ENCODE measurements at regions not wholly inside any gene's neighbourhood (a gene's known extent, or its start where the extent isn't known, plus 50 kb on each side); places are given as distances from the start of the nearest gene placed in this dataset.

- TF ChIP-seq RCOR1 (IDR thresholded peaks at IDR 0.05; ENCODE audit: insufficient replicate concordance, low read length), result no peak
- no peak for TF ChIP-seq MXI1 (IDR thresholded peaks at IDR 0.05; ENCODE audit: borderline replicate concordance, low read depth, low read length)
- no peak for TF ChIP-seq FOS (IDR thresholded peaks at IDR 0.05; ENCODE audit: low read depth, low read length)
- no peak for TF ChIP-seq CEBPB (IDR thresholded peaks at IDR 0.05; ENCODE audit: low read depth, low read length)
- TF ChIP-seq POLR2A (IDR thresholded peaks at IDR 0.05; ENCODE audit: low read depth, low read length), result no peak
Observed at GRCh38 chr3:43960448-43960840, 269.7 kb downstream of the ABHD5 start (continued).

DNA sequence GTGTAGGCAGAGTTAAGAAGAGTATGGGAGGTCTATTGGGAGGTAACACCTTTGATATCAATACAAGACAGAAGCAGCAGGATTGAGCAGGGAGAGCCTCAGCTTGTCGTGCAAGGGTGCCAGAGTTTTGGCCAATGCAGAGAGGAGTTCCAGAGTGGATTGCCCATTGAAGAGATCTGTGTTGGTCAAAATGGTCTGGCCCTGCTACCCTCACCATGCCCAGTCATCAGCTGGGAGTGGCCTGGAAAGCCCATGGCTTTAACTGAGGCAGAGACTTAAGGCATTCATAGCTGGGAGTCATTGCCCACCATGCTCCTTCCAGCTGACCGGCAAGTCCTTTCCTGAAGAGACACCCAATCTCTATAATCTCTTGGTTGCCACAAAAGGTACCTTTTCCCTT is 271.3 kb downstream of the ABHD5 start:
- H3K56ac ChIP-seq (ENCODE audit: extremely low read depth, insufficient read depth, low read length), result no peak overlapping the region
- in situ Hi-C loops (cut with MboI; ENCODE audit: low sequenced_read_pairs) (no loop called here), dilution Hi-C loops (cut with HindIII; ENCODE audit: low sequenced_read_pairs, unreplicated experiment) (no loop called here), intact Hi-C loops (cut with micrococcal nuclease) (no loop called here)
- no peak overlapping the region for H4K91ac ChIP-seq (ENCODE audit: insufficient read depth, low read depth, low read length)
- ATAC-seq (ENCODE audit: low read depth) (no peak), DNase-seq (no peak)
- no peak overlapping the region for H3K9ac ChIP-seq (ENCODE audit: low read depth, low read length)
- no peak overlapping the region for H3K14ac ChIP-seq (replicated peaks; ENCODE audit: low read depth, low read length)
- H3K4me2 ChIP-seq (ENCODE audit: low read depth, low read length), result no peak overlapping the region
- no TSS peak for BruUV-seq (replicated peaks)
- peaks cover 11% of the 10 kb centered on the region for H3K27me3 ChIP-seq (ENCODE audit: control insufficient read depth, insufficient read depth, low read length)
- no peak for TF ChIP-seq RFX5 (IDR thresholded peaks at IDR 0.05; ENCODE audit: low read depth, low read length)
- TF ChIP-seq CEBPB (IDR thresholded peaks at IDR 0.05; ENCODE audit: low read depth, low read length), result no peak
- TF ChIP-seq MAFK (IDR thresholded peaks at IDR 0.05; ENCODE audit: low read depth, low read length), result no peak
- TF ChIP-seq POLR2A (IDR thresholded peaks at IDR 0.05; ENCODE audit: low read depth, low read length), result no peak
- no peak for TF ChIP-seq RCOR1 (IDR thresholded peaks at IDR 0.05; ENCODE audit: insufficient replicate concordance, low read length)
- TF ChIP-seq, protein P1, sequence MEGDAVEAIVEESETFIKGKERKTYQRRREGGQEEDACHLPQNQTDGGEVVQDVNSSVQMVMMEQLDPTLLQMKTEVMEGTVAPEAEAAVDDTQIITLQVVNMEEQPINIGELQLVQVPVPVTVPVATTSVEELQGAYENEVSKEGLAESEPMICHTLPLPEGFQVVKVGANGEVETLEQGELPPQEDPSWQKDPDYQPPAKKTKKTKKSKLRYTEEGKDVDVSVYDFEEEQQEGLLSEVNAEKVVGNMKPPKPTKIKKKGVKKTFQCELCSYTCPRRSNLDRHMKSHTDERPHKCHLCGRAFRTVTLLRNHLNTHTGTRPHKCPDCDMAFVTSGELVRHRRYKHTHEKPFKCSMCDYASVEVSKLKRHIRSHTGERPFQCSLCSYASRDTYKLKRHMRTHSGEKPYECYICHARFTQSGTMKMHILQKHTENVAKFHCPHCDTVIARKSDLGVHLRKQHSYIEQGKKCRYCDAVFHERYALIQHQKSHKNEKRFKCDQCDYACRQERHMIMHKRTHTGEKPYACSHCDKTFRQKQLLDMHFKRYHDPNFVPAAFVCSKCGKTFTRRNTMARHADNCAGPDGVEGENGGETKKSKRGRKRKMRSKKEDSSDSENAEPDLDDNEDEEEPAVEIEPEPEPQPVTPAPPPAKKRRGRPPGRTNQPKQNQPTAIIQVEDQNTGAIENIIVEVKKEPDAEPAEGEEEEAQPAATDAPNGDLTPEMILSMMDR (conservative IDR thresholded peaks at IDR 0.05; ENCODE audit: low read depth, low read length), result no peak
- no peak for TF ChIP-seq BHLHE40 (IDR thresholded peaks at IDR 0.05; ENCODE audit: low read depth, low read length)
- POLR2A ChIA-PET (ENCODE audit: unreplicated experiment), result no interaction called here
- H2AK9ac ChIP-seq (replicated peaks; ENCODE audit: low read depth, low read length, poor library complexity), result no peak overlapping the region
- no peak overlapping the region for H2BK20ac ChIP-seq (ENCODE audit: low read depth, low read length)
- no peak overlapping the region for H3K4ac ChIP-seq (ENCODE audit: low read depth, low read length)
- CTCF ChIA-PET, result no interaction called here
- H3K36me3 ChIP-seq (ENCODE audit: control insufficient read depth, insufficient read depth, low read length), result no peaks in the 10 kb centered on the region
- H2BK120ac ChIP-seq (ENCODE audit: low read depth, low read length), result no peak overlapping the region
- no peak overlapping the region for H2BK15ac ChIP-seq (ENCODE audit: low read depth, low read length)
- no peak overlapping the region for H3K18ac ChIP-seq (ENCODE audit: low read depth, low read length)
- H4K8ac ChIP-seq (ENCODE audit: low read depth in 2 of 2, low read length in 2 of 2), result no peak overlapping the region
- H4K20me1 ChIP-seq (ENCODE audit: insufficient read depth, low read length), result no peaks in the 10 kb centered on the region
- no peaks in the 10 kb centered on the region for H3K79me1 ChIP-seq (ENCODE audit: low read depth in 1 of 2, low read length in 2 of 2)
- no peak overlapping the region for H2AK5ac ChIP-seq (ENCODE audit: low read depth, low read length)
- H2AFZ ChIP-seq (replicated peaks; ENCODE audit: low read length, poor library complexity), result no peak overlapping the region
- 60% methylated on average over 1 of the region's 2 CpGs; no CpG with 5 or more reads in 1 of the 2 experiments for WGBS, 2 experiments (ENCODE audit: extremely low coverage in 2 of 2, insufficient read length in 1 of 2)
- no peak overlapping the region for H3K27ac ChIP-seq (ENCODE audit: insufficient read depth, low read length)
- no peak overlapping the region for H4K5ac ChIP-seq (ENCODE audit: low read depth, low read length)
- no peaks in the 10 kb centered on the region for H3K9me3 ChIP-seq (ENCODE audit: control insufficient read depth, insufficient read depth, low read length)
- no peaks in the 10 kb centered on the region for H3K4me1 ChIP-seq (ENCODE audit: control insufficient read depth, insufficient read depth, low read length)
- no peaks in the 10 kb centered on the region for H3K9me1 ChIP-seq (ENCODE audit: insufficient read depth, low read length)
- no peak overlapping the region for H3K23ac ChIP-seq (ENCODE audit: low read depth, low read length)
- no peak overlapping the region for H3K4me3 ChIP-seq (ENCODE audit: insufficient read depth, low read depth, low read length)
- H2BK5ac ChIP-seq (ENCODE audit: low read depth, low read length, poor library complexity, severe bottlenecking), result no peak overlapping the region

All from IMR-90 (cell line).